DND-41 (cell line): ENCODE measurements at regions not wholly inside any gene's neighbourhood (a gene's known extent, or its start where the extent isn't known, plus 50 kb on each side); places are given as distances from the start of the nearest gene placed in this dataset.
A peak's percentile ranks its signal among the peaks of the same experiment; 100 is the strongest.

Experiments
- ATAC-seq: fragments of 200-7000 bp; cut with Tn5 transposase; 3 replicates; pipeline ENCODE4 v1.9.1; 2021; ENCODE audit warnings: low read depth; ENCODE audit not compliant: insufficient read depth
- DNase-seq: peaks from one replicate; pipeline ENCODE4 v3.0.0-alpha.2; 2020
- H2AFZ ChIP-seq: 2 replicates; pipeline ENCODE4 v1.6.0; 2012; ENCODE audit warnings: low read depth, low read length
- H3K27ac ChIP-seq: 2 replicates; pipeline ENCODE4 v1.5.1; 2012; ENCODE audit warnings: low read length, inconsistent platforms
- H3K27me3 ChIP-seq: fragments of 200-600 bp; sonication (generic); 2 replicates; pipeline ENCODE4 v1.6.0; 2012; ENCODE audit warnings: low read length, mild to moderate bottlenecking, inconsistent platforms; ENCODE audit not compliant: insufficient read depth, poor library complexity
- H3K36me3 ChIP-seq: 2 replicates; pipeline ENCODE4 v1.5.1; 2012; ENCODE audit warnings: low read length, inconsistent platforms; ENCODE audit not compliant: insufficient read depth
- H3K4me1 ChIP-seq: 2 replicates; pipeline ENCODE4 v1.5.1; 2012; ENCODE audit warnings: mild to moderate bottlenecking, low read length; ENCODE audit not compliant: insufficient read depth
- H3K4me2 ChIP-seq: 2 replicates; pipeline ENCODE4 v1.6.0; 2012; ENCODE audit warnings: mild to moderate bottlenecking, moderate library complexity, low read length, inconsistent platforms; ENCODE audit not compliant: insufficient read depth
- H3K4me3 ChIP-seq, 2 experiments: fragments of 200-600 bp in 1 of 2; shearing (Covaris generic) in 1 of 2; 2 replicates each; pipeline ENCODE4 v1.5.1; 2012 to 2016; ENCODE audit warnings: inconsistent platforms in 2 of 2, low read length in 2 of 2, mild to moderate bottlenecking in 2 of 2, low read depth in 1 of 2, moderate library complexity in 1 of 2
- H3K79me2 ChIP-seq: 2 replicates; pipeline ENCODE4 v1.6.0; 2012; ENCODE audit warnings: low read length, inconsistent platforms; ENCODE audit not compliant: insufficient read depth
- H3K9ac ChIP-seq: 2 replicates; pipeline ENCODE4 v1.6.0; 2012; ENCODE audit warnings: low read depth, mild to moderate bottlenecking, inconsistent platforms, low read length, moderate library complexity
- H3K9me3 ChIP-seq: 2 replicates; pipeline ENCODE4 v1.5.1; 2012; ENCODE audit warnings: low read length, moderate library complexity, mild to moderate bottlenecking, inconsistent platforms; ENCODE audit not compliant: insufficient read depth, severe bottlenecking
- H4K20me1 ChIP-seq: 2 replicates; pipeline ENCODE4 v1.6.0; 2012; ENCODE audit warnings: low read length; ENCODE audit not compliant: insufficient read depth
- CTCF ChIP-seq: IDR thresholded peaks from 2 replicates; pipeline ENCODE4 v1.5.1; 2012; ENCODE audit warnings: borderline replicate concordance, low read length, moderate library complexity, mild to moderate bottlenecking; ENCODE audit not compliant: poor library complexity, severe bottlenecking; ENCODE audit errors: extremely low read depth
- EZH2 ChIP-seq: IDR thresholded peaks from 3 replicates; pipeline ENCODE4 v1.6.1; 2012; ENCODE audit warnings: borderline replicate concordance, low read depth, mild to moderate bottlenecking, moderate library complexity, low read length, inconsistent platforms; ENCODE audit not compliant: severe bottlenecking

- Histone ChIP-seq H3K4me2 (no peak overlapping the region), H3K27me3 (no peaks in the 10 kb centered on the region), H3K9me3 (no peaks in the 10 kb centered on the region), H3K9ac (no peak overlapping the region), H3K4me3 (no peak overlapping the region), H3K27ac (no peak overlapping the region), H4K20me1 (no peaks in the 10 kb centered on the region), H3K79me2 (no peaks in the 10 kb centered on the region), H3K36me3 (no peaks in the 10 kb centered on the region), H3K4me1 (peaks cover 24% of the 10 kb centered on the region), H2AFZ (no peak overlapping the region)
- TF ChIP-seq EZH2 (no peak), CTCF (no peak)
- DNase-seq, result no peak
- no peak for ATAC-seq
Observed at GRCh38 chr5:54748527-54748926, 231.0 kb downstream of the SNX18 start.

- DNase-seq (no peak), ATAC-seq (no peak)
- H3K9me3 ChIP-seq, result no peaks in the 10 kb centered on the region
- H4K20me1 ChIP-seq, result no peaks in the 10 kb centered on the region
- H3K9ac ChIP-seq, result no peak overlapping the region
- no peaks in the 10 kb centered on the region for H3K36me3 ChIP-seq
- H3K4me3 ChIP-seq, result no peak overlapping the region
- H3K4me2 ChIP-seq, result no peak overlapping the region
- TF ChIP-seq EZH2 (no peak), CTCF (no peak)
- no peaks in the 10 kb centered on the region for H3K79me2 ChIP-seq
- peaks cover 30% of the 10 kb centered on the region for H3K4me1 ChIP-seq
- H2AFZ ChIP-seq, result no peak overlapping the region
- no peak overlapping the region for H3K27ac ChIP-seq
- no peaks in the 10 kb centered on the region for H3K27me3 ChIP-seq
Observed at GRCh38 chr5:54746777-54747398, 229.3 kb downstream of the SNX18 start.

GRCh38 chr5:54746346-54746745, 228.8 kb downstream of the SNX18 start:
- H3K27ac ChIP-seq, result no peak overlapping the region
- no peaks in the 10 kb centered on the region for H4K20me1 ChIP-seq
- no peak overlapping the region for H3K4me2 ChIP-seq
- ATAC-seq, result no peak
- H3K36me3 ChIP-seq, result no peaks in the 10 kb centered on the region
- no peak overlapping the region for H3K9ac ChIP-seq
- no peak for DNase-seq
- no peak overlapping the region for H2AFZ ChIP-seq
- TF ChIP-seq CTCF (no peak), EZH2 (no peak)
- no peaks in the 10 kb centered on the region for H3K79me2 ChIP-seq
- H3K4me1 ChIP-seq, result peaks cover 30% of the 10 kb centered on the region
- H3K9me3 ChIP-seq, result no peaks in the 10 kb centered on the region
- H3K4me3 ChIP-seq, result no peak overlapping the region
- no peaks in the 10 kb centered on the region for H3K27me3 ChIP-seq

- H3K4me3 ChIP-seq, result no peak overlapping the region
- no peak overlapping the region for H3K4me2 ChIP-seq
- TF ChIP-seq CTCF (no peak), EZH2 (no peak)
- no peaks in the 10 kb centered on the region for H3K9me3 ChIP-seq
- no peak overlapping the region for H2AFZ ChIP-seq
- peak overlapping the region; percentile 12; the same call in 1 of the 2 replicates for H3K27ac ChIP-seq
- H3K79me2 ChIP-seq, result no peaks in the 10 kb centered on the region
- H3K4me1 ChIP-seq, result peaks cover 35% of the 10 kb centered on the region
- ATAC-seq, result no peak
- no peaks in the 10 kb centered on the region for H3K36me3 ChIP-seq
- H3K9ac ChIP-seq, result no peak overlapping the region
- H3K27me3 ChIP-seq, result no peaks in the 10 kb centered on the region
- H4K20me1 ChIP-seq, result no peaks in the 10 kb centered on the region
- no peak for DNase-seq
Observed at GRCh38 chr5:54745599-54745998, 228.0 kb downstream of the SNX18 start.
